ENCODE measurements at regions not wholly inside any gene's neighbourhood (a gene's known extent, or its start where the extent isn't known, plus 50 kb on each side); places are given as distances from the start of the nearest gene placed in this dataset.

DNA sequence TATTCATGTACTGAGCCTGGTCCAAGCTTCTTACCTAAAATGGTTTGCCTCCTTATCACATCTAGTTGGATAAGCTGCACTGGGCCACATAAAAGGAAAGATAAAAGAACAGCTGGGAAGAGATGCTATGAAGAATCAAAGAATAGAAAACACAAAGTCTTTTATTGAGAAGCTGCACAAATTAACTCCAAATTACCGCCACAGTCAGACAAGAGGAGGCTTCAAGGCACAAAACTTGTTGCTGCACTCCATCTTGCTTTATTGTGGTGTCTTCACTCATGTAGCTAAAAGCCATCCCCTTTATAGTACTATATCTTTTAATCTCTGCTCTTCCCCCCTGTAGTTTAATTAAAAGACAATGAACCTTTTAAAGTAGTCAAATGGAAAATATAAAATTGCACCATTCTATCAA lies 330.6 kb upstream of the PMFBP1 start:
- Histone ChIP-seq H2AFZ (ENCODE audit: insufficient read depth, low read depth, low read length, poor library complexity, severe bottlenecking) (no peak overlapping the region), H3K27me3 (ENCODE audit: control insufficient read depth in 2 of 2, insufficient read depth in 2 of 2, low read length in 2 of 2) (no peaks in the 10 kb centered on the region), H3K4me1 (ENCODE audit: control insufficient read depth in 1 of 2, insufficient read depth in 2 of 2, low read length in 2 of 2) (no peaks in the 10 kb centered on the region), H3K27ac (ENCODE audit: low read depth in 1 of 2, low read length in 2 of 2) (no peak overlapping the region), H4K20me1 (ENCODE audit: insufficient read depth, low read length) (no peaks in the 10 kb centered on the region), H3K79me2 (ENCODE audit: insufficient read depth, low read length) (no peaks in the 10 kb centered on the region), H3K9me3 (replicated peaks in 1 of 2; ENCODE audit: control insufficient read depth in 1 of 2, insufficient read depth in 1 of 2, low read length in 2 of 2) (no peaks in the 10 kb centered on the region), H3K4me2 (replicated peaks; ENCODE audit: extremely low read depth, low read length, poor library complexity, severe bottlenecking) (no peak overlapping the region), H3K4me3 (replicated peaks in 1 of 3; ENCODE audit: low read depth in 2 of 3, low read length in 3 of 3) (no peak overlapping the region), H3K9ac (ENCODE audit: insufficient read depth, low read length, poor library complexity, severe bottlenecking) (no peak overlapping the region), H3K36me3 (replicated peaks in 1 of 2; ENCODE audit: control insufficient read depth in 1 of 2, insufficient read depth in 2 of 2, low read length in 2 of 2) (no peaks in the 10 kb centered on the region)
- TF ChIP-seq, protein P1, sequence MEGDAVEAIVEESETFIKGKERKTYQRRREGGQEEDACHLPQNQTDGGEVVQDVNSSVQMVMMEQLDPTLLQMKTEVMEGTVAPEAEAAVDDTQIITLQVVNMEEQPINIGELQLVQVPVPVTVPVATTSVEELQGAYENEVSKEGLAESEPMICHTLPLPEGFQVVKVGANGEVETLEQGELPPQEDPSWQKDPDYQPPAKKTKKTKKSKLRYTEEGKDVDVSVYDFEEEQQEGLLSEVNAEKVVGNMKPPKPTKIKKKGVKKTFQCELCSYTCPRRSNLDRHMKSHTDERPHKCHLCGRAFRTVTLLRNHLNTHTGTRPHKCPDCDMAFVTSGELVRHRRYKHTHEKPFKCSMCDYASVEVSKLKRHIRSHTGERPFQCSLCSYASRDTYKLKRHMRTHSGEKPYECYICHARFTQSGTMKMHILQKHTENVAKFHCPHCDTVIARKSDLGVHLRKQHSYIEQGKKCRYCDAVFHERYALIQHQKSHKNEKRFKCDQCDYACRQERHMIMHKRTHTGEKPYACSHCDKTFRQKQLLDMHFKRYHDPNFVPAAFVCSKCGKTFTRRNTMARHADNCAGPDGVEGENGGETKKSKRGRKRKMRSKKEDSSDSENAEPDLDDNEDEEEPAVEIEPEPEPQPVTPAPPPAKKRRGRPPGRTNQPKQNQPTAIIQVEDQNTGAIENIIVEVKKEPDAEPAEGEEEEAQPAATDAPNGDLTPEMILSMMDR (IDR thresholded peaks at IDR 0.05) = no peak
- H3K27ac Mint-ChIP-seq = no peak overlapping the region
- no peaks in the 10 kb centered on the region for H3K27me3 Mint-ChIP-seq (ENCODE audit: low read depth in 3 of 3)
- H3K9me3 Mint-ChIP-seq = no peaks in the 10 kb centered on the region
- intact Hi-C loops (cut with micrococcal nuclease) = no loop called here
- DNase-seq = no peak
- 100% methylated on average over 1 of the region's 1 CpG for WGBS (ENCODE audit: insufficient coverage)
- no peak overlapping the region for H3K4me3 Mint-ChIP-seq
- no peaks in the 10 kb centered on the region for H3K4me1 Mint-ChIP-seq
- H3K36me3 Mint-ChIP-seq = no peaks in the 10 kb centered on the region

DNA sequence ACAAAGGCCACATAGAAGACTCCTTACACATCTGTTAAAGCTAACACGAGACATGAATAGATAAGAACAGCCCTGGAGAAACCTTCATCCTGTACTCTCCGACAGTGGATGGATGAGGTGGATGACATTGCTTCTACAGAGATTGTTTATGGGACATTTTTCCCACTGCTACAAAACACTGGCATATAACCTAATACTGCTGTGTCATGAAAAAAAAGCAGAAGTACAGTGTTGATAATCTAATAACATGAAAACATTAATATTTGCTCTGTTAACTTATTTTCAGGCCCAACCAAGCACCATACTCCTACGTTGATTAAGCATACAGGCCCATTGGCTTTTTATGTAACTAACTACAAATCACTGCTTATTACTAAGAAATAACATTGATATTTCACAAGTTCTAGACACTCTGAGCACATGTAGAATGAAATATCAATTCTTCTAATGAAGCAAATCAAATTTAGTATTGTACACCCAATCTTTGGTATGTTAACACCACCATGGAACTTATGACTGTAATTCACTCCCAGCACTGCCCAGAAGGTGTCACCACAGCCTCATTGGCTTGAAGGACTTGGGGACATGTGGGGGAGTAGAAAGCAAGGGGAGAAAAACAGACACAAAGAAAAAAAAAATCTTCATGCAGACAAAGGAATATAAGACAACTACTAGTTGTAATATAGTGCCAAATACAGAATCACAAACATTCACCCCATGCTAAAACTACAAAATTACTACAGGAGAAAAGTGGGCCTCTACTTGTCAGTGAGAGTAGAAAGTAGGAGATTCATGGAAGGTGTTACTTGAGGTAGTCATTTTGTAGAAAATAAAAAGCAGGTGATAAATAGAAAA lies 330.0 kb upstream of the PMFBP1 start:
- Histone ChIP-seq H4K20me1 (ENCODE audit: insufficient read depth, low read length) (no peaks in the 10 kb centered on the region), H3K4me1 (ENCODE audit: control insufficient read depth in 1 of 2, insufficient read depth in 2 of 2, low read length in 2 of 2) (no peaks in the 10 kb centered on the region), H3K36me3 (replicated peaks in 1 of 2; ENCODE audit: control insufficient read depth in 1 of 2, insufficient read depth in 2 of 2, low read length in 2 of 2) (no peaks in the 10 kb centered on the region), H2AFZ (ENCODE audit: insufficient read depth, low read depth, low read length, poor library complexity, severe bottlenecking) (no peak overlapping the region), H3K27me3 (ENCODE audit: control insufficient read depth in 2 of 2, insufficient read depth in 2 of 2, low read length in 2 of 2) (no peaks in the 10 kb centered on the region), H3K9me3 (replicated peaks in 1 of 2; ENCODE audit: control insufficient read depth in 1 of 2, insufficient read depth in 1 of 2, low read length in 2 of 2) (no peaks in the 10 kb centered on the region), H3K9ac (ENCODE audit: insufficient read depth, low read length, poor library complexity, severe bottlenecking) (no peak overlapping the region), H3K4me3 (replicated peaks in 1 of 3; ENCODE audit: low read depth in 2 of 3, low read length in 3 of 3) (no peak overlapping the region), H3K4me2 (replicated peaks; ENCODE audit: extremely low read depth, low read length, poor library complexity, severe bottlenecking) (no peak overlapping the region), H3K27ac (ENCODE audit: low read depth in 1 of 2, low read length in 2 of 2) (no peak overlapping the region), H3K79me2 (ENCODE audit: insufficient read depth, low read length) (no peaks in the 10 kb centered on the region)
- Mint-ChIP-seq H3K4me3 (no peak overlapping the region), H3K9me3 (no peaks in the 10 kb centered on the region), H3K36me3 (no peaks in the 10 kb centered on the region), H3K4me1 (no peaks in the 10 kb centered on the region), H3K27me3 (ENCODE audit: low read depth in 3 of 3) (no peaks in the 10 kb centered on the region), H3K27ac (peak overlapping the region in 1 of 7 donors; percentile 2)
- TF ChIP-seq, protein P1 (IDR thresholded peaks at IDR 0.05) = peak; percentile 57
- WGBS (ENCODE audit: insufficient coverage) = no CpG with 5 or more reads among the region's 3 CpGs
- intact Hi-C loops (cut with micrococcal nuclease) = no loop called here
- peak; percentile 2 to 15 (median 8) for DNase-seq
